GM20000 (cell line): ENCODE measurements at regions not wholly inside any gene's neighbourhood (a gene's known extent, or its start where the extent isn't known, plus 50 kb on each side); places are given as distances from the start of the nearest gene placed in this dataset.

ENCODE experiments used
- DNase-seq: peaks from one replicate; pipeline ENCODE4 v3.0.0; 2012; ENCODE audit warnings: low spot score
- CTCF ChIP-seq: IDR thresholded peaks from 2 replicates; pipeline ENCODE4 v1.5.1; 2012; ENCODE audit warnings: mild to moderate bottlenecking, control low read depth; ENCODE audit errors: extremely low read depth, missing control alignments

- DNase-seq = no peak
- TF ChIP-seq CTCF = no peak
Measured at GRCh38 chr14:61977217-61977616, 215.0 kb downstream of the SNAPC1 start.

DNA sequence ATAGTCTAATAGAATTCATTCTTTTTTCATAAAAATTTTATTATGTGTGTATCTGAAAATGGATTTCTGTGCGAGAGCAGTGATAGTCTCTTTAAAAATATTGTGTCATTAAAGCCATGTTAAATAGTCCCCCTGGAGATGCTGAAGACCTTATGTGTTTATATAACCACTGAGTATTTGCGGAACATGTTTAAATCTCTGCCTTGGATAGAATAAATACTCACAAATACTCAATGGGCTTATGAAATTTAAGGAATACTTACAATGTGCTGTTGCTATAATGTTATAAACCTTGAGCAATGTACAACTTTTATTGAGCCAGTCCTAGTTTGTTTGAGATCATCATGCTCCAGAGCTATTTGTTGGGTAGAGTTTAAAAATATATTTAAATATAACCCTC, 226.0 kb downstream of the SNAPC1 start:
- DNase-seq = no peak
- TF ChIP-seq CTCF = no peak

DNA sequence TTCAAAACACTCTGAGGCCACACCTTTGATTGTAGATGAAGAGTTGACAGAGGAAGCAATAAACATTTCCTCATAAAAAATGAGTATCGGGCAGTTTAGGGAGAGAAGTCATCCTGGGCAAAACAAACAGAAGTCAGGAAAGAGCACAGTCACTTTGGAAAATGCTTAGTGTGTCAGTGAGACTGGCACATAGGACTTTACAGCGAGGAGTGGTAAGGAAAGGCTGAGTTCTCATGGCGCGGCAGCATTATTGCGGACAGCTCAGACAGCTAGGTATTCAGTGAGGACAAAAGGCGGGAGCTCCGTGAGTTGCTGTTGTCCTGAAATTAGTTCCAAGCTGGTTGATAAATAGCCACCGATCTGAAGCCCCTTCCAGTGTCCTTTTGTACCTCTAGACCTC, 229.9 kb downstream of the SNAPC1 start:
- DNase-seq = no peak
- TF ChIP-seq CTCF = no peak

- TF ChIP-seq CTCF = no peak
- no peak for DNase-seq
Measured at GRCh38 chr14:61992926-61993325, 230.7 kb downstream of the SNAPC1 start.

GRCh38 chr14:61994589-61994988, 232.4 kb downstream of the SNAPC1 start:
- no peak for TF ChIP-seq CTCF
- DNase-seq = no peak

GRCh38 chr14:61996753-61997152, 234.5 kb downstream of the SNAPC1 start:
- no peak for TF ChIP-seq CTCF
- DNase-seq = no peak

DNA sequence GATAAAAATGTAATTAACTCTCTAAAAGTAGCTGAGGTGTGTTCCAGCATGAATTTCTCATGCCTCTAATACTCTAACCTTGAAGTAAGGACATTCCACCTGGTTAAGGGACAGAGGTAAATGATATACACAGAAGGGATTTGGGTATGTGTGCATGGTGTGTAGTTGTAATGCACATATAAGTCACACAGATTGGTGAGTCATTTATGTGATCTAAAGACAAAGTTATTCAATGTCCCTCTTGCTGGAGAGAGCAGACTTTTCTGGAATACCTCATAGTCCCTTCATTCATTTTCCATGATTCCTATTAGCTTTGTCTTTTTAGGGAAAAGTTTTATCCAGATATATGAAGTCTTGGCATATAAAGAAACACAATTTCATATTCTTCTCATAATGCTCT, 234.9 kb downstream of the SNAPC1 start:
- DNase-seq = no peak
- TF ChIP-seq CTCF = no peak
